GM13977 (cell line): ENCODE measurements at regions not wholly inside any gene's neighbourhood (a gene's known extent, or its start where the extent isn't known, plus 50 kb on each side); places are given as distances from the start of the nearest gene placed in this dataset.
"Not testable (repeated sequence)": the region's sequence is repeated elsewhere in the genome, so short reads cannot be mapped to it uniquely, and the experiment has no call there.

Source experiments
- DNase-seq: peaks from one replicate; pipeline ENCODE4 v3.0.0; 2012; ENCODE audit warnings: low spot score
- CTCF ChIP-seq: IDR thresholded peaks from 2 replicates; pipeline ENCODE4 v1.5.1; 2012; ENCODE audit warnings: mild to moderate bottlenecking, control low read depth; ENCODE audit not compliant: insufficient read depth; ENCODE audit errors: extremely low read depth, missing control alignments
- in situ Hi-C: fragments of 300-500 bp; cut with MboI; formaldehyde crosslinking; loops from one replicate; pipeline ENCODE4 v1.12.0; 2022; ENCODE audit warnings: low sequenced_read_pairs, low pct_unique_long_range_greater_than_20kb, mixed read lengths, inconsistent platforms; ENCODE audit not compliant: unreplicated experiment

DNA sequence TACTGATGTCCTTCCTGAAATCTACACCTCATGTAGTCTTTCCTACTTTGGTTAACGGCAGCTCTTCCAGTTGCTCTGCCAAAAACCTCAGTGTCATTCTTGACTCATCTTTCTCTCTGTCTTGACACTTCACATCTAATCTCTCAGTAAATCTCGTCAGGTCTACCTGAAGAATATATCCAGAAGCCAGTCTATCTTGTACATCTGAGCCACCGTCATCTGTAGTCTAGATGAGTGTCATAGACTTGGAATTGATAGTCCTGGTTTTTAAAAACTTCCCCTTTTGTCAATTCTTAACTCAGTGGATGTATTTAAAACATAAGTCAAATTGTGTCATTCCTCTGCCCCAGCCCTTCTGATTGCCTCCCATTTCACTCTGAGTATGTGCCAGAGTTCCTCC lies 90.6 kb downstream of the CCDC74A start:
- in situ Hi-C loops, DNase-seq: not testable (repeated sequence)

DNA sequence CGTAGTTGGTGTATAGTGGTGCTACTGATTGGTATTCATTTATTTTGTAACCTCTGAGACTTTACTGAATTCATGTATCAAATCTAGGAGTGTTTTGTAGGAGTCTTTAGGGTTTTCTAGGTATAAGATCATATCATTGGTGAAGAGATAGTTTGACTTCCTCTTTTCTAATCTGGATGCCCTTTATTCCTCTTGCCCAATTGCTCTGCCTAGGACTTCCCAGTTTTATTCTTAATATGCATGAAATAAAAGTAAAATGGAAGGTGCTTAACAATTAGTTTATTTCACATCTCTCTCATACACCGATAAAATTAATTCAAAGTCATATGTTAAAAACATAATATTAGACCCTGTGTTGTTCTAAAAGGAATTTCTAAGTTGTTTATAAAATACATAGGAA lies 95.2 kb downstream of the CCDC74A start:
- in situ Hi-C loops, DNase-seq: not testable (repeated sequence)

- DNase-seq, in situ Hi-C loops: not testable (repeated sequence)
These were observed 98.3 kb downstream of the CCDC74A start for GRCh38 chr2:131626011-131626410.

DNA sequence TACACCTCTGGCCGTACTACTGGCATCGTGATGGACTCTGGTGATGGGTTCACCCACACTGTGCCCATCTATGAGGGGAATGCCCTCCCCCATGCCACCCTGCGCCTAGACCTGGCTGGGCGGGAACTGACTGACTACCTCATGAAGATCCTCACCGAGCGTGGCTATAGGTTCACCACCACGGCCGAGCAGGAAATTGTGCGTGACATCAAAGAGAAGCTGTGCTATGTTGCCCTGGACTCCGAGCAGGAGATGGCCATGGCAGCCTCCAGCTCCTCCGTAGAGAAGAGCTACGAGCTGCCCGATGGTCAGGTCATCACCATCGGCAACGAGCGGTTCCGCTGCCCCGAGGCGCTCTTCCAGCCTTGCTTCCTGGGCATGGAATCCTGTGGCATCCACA lies 98.9 kb downstream of the CCDC74A start:
- in situ Hi-C loops, DNase-seq: not testable (repeated sequence)

- DNase-seq, in situ Hi-C loops: not testable (repeated sequence)
These were observed 100.1 kb downstream of the CCDC74A start for GRCh38 chr2:131627777-131628176.

DNA sequence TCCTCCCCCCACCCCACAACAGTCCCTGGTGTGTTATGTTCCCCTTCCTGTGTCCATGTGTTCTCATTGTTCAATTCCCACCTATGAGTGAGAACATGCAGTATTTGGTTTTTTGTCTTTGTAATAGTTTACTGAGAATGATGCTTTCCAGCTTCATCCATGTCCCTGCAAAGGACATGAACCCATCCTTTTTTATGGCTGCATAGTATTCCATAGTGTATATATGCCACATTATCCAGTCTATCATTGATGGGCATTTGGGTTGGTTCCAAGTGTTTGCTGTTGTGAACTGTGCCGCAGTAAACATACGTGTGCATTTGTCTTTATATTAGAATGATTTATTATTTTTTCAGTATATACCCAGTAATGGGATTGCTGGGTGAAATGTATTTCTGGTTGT lies 104.0 kb downstream of the CCDC74A start:
- not testable (repeated sequence) for DNase-seq

DNA sequence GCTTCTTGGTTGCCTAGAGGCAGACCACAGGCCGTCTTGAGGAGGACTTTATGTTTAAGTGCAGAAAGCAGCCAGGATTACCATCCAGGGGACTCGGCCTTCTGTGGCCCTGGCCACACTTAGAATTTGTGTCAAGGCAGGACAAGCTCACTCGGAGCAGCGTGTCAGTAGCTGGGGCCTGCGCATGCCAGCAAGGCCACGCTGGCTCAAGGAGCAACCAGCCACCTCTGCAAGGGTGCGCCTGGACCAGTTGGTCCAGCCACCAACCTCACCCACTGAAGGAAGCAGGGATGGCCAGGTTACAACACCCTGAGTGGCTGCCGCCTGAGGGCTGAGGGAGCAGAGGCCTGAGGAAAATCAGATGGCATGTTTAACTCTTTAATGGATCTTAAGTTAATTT lies 105.7 kb downstream of the CCDC74A start:
- in situ Hi-C loops, DNase-seq: not testable (repeated sequence)

More for the DNA sequence above, 104.0 kb downstream of the CCDC74A start:
- in situ Hi-C loops, result not testable (repeated sequence)

- in situ Hi-C loops, DNase-seq: not testable (repeated sequence)
These were observed 106.4 kb downstream of the CCDC74A start for GRCh38 chr2:131633827-131634695.

GRCh38 chr2:131635611-131636010 lies 107.9 kb downstream of the CCDC74A start:
- DNase-seq, result no peak
- in situ Hi-C loops, result no loop called here
- TF ChIP-seq CTCF, result no peak

DNA sequence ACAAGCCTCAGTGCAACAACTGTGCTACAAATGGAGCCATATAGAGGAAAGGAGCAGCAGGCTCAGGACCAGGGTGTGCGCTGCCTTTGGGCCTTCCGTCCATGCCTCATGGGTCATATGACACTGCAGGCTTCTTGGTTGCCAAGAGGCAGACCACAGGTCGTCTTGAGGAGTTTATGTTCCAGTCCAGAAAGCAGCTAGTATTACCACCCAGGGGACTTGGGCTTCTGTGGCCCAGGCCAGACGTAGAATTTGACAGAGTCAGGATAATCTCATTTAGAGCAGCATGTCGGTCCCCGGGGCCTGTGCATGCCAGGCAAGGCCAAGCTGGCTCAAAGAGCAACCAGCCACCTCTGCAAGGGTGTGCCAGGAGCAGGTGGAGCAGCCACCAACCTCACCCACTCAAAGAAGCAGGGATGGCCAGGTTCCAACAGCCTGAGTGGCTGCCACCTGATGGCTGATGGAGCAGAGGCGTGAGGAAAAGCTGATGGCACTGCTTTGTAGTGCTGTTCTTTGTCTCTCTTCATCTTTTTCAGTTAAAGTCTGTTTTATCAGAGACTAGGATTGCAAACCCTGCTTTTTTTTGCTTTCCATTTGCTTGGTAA lies 109.1 kb downstream of the CCDC74A start:
- in situ Hi-C loops, DNase-seq: not testable (repeated sequence)

- DNase-seq, in situ Hi-C loops: not testable (repeated sequence)
These were observed 111.4 kb downstream of the CCDC74A start for GRCh38 chr2:131639001-131639620.
